ENCODE measurements at regions not wholly inside any gene's neighbourhood (a gene's known extent, or its start where the extent isn't known, plus 50 kb on each side); places are given as distances from the start of the nearest gene placed in this dataset.

DNA sequence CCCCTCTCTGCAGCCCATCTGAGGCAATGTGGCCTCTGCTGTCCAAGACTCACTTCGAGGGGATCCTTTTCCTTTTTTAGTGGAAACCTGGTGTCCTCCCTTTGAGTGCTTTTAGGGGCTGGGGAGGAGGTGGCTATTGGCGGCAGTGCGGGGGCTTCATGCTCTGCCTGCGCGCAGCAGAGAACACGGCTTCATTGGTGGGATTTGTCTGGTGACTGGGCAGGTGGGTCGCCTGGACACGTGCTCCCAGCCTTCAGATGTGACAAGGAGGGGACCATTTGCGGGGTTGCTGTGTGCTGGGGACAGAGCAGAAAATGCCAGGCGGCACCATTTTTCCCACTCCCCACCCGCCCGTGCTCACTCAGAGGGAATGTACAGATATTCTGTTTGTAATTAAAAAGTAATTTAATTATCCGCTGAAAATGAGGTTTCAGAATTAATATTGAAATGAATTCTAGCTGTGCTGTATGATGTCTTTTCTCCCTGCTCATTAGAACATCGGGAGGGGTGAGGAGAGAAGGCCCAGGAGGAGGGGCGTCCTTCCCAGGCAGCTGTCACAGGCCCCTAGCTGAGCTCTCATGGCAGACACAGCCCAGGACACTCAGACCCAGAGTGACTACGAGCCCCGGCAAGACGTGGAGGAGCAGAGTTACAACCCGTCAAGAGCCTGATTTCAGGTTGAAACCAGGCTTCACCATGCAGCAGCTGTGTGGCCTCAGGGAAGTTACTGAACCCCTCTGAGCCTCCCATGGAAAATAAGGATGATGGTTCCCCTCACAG is 417.2 kb upstream of the SULF2 start:
- H3K4me3 ChIP-seq (ENCODE audit: low read length), result no peak overlapping the region
- no peaks in the 10 kb centered on the region for H3K4me1 ChIP-seq (ENCODE audit: insufficient read depth, low read length)
- H3K36me3 ChIP-seq (ENCODE audit: insufficient read depth, low read length), result no peaks in the 10 kb centered on the region
- ChIA-PET POLR2A (no interaction called here), CTCF (no interaction called here)
- no peak overlapping the region for H3K4me3 Mint-ChIP-seq
- H3K36me3 Mint-ChIP-seq, result no peaks in the 10 kb centered on the region
- H3K9me3 Mint-ChIP-seq, result no peaks in the 10 kb centered on the region
- no peaks in the 10 kb centered on the region for H3K4me1 Mint-ChIP-seq
- no peak overlapping the region for H3K27ac ChIP-seq (ENCODE audit: low read depth, low read length)
- no peak overlapping the region for H3K27ac Mint-ChIP-seq
- H3K27me3 Mint-ChIP-seq, result peaks cover 2 to 17% of the 10 kb centered on the region in 2 donors
- H3K27me3 ChIP-seq (ENCODE audit: insufficient read depth, low read length, poor library complexity, severe bottlenecking), result no peaks in the 10 kb centered on the region
- no peaks in the 10 kb centered on the region for H3K9me3 ChIP-seq (ENCODE audit: low read length)
- DNase-seq, result no peak

DNA sequence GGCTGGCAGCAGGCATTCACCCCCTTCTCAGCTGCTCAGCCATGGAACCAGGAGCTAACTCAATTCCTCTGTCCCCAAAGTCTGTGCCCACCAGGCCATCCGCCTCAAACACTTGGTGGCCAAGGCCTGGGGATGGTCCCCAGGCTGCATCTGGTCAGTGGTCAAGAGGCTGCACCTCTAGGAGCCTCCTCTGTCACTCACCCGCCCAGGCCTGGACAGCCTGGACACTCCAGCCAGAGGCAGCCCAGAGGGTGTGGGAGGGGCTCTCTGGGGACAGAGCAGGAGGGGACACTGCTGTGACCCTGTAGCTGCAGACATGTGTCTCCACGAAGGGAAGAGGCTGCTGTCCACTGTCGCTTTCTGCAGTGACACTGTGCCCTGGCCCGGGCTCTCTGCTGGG is 416.6 kb upstream of the SULF2 start:
- Histone ChIP-seq H3K9me3 (ENCODE audit: low read length) (no peaks in the 10 kb centered on the region), H3K27ac (ENCODE audit: low read depth, low read length) (no peak overlapping the region), H3K4me3 (ENCODE audit: low read length) (no peak overlapping the region), H3K27me3 (ENCODE audit: insufficient read depth, low read length, poor library complexity, severe bottlenecking) (no peaks in the 10 kb centered on the region), H3K4me1 (ENCODE audit: insufficient read depth, low read length) (no peaks in the 10 kb centered on the region), H3K36me3 (ENCODE audit: insufficient read depth, low read length) (no peaks in the 10 kb centered on the region)
- no peak for DNase-seq
- CTCF ChIA-PET, result no interaction called here
- no peaks in the 10 kb centered on the region for H3K9me3 Mint-ChIP-seq
- H3K4me3 Mint-ChIP-seq, result no peak overlapping the region
- no peak overlapping the region for H3K27ac Mint-ChIP-seq
- H3K36me3 Mint-ChIP-seq, result no peaks in the 10 kb centered on the region
- peaks cover 2 to 22% of the 10 kb centered on the region in 2 donors for H3K27me3 Mint-ChIP-seq
- POLR2A ChIA-PET, result no interaction called here
- no peaks in the 10 kb centered on the region for H3K4me1 Mint-ChIP-seq

DNA sequence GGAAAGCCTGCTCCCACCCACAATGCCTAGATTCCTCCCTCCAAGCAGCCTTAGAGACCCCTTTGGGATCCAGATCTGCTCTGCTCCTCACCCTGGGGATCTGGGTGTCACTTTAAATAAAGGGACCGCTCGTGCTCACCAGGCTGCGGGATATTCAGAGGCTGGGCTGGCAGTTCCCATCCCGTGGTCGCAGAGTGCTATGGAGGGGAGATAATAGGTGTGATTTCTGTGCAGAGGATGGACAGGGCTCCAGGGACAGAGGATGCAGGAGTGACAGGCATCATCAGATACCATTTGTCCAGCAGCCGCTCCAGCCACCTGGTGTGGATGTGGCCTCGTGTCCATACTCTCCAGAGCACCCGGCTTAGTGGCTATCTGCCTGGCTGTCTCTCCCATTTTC is 415.9 kb upstream of the SULF2 start:
- ChIA-PET POLR2A (no interaction called here), CTCF (no interaction called here)
- Mint-ChIP-seq H3K27me3 (peaks cover 2 to 22% of the 10 kb centered on the region in 2 donors), H3K27ac (no peak overlapping the region), H3K36me3 (no peaks in the 10 kb centered on the region), H3K4me3 (no peak overlapping the region), H3K4me1 (no peaks in the 10 kb centered on the region), H3K9me3 (no peaks in the 10 kb centered on the region)
- no peak for DNase-seq
- no peak overlapping the region for H3K27ac ChIP-seq (ENCODE audit: low read depth, low read length)
- no peak overlapping the region for H3K4me3 ChIP-seq (ENCODE audit: low read length)
- H3K4me1 ChIP-seq (ENCODE audit: insufficient read depth, low read length), result no peaks in the 10 kb centered on the region
- no peaks in the 10 kb centered on the region for H3K27me3 ChIP-seq (ENCODE audit: insufficient read depth, low read length, poor library complexity, severe bottlenecking)
- H3K36me3 ChIP-seq (ENCODE audit: insufficient read depth, low read length), result no peaks in the 10 kb centered on the region
- H3K9me3 ChIP-seq (ENCODE audit: low read length), result no peaks in the 10 kb centered on the region

DNA sequence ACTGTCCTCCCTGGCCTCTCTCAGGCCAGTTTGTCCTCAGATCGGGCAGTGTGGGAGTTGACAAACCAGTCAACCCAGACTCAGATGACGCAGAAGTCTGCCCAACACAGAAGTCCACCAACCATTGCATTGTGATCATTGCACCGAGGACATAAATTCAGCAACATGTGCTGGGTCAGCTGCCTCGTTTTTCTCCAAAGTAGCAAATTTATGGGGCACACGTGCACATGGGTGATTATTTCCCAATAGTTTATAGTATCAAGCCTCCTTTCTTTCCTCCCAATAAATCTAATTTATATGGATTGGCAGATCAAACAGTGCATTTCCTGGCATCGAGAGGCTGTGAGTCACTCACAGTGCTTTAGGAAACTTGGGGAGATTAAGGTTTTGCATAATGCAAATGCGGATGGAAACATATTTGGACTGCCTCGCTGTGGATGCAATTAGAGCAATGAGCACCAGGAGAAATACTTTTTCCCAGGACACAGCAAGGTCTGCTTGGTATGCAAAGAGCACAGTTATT is 413.7 kb upstream of the SULF2 start:
- H3K36me3 Mint-ChIP-seq, result no peaks in the 10 kb centered on the region
- no peaks in the 10 kb centered on the region for H3K27me3 ChIP-seq (ENCODE audit: insufficient read depth, low read length, poor library complexity, severe bottlenecking)
- no peak for DNase-seq
- no peaks in the 10 kb centered on the region for H3K4me1 ChIP-seq (ENCODE audit: insufficient read depth, low read length)
- no peak overlapping the region for H3K4me3 ChIP-seq (ENCODE audit: low read length)
- H3K27me3 Mint-ChIP-seq, result peaks cover 2 to 18% of the 10 kb centered on the region in 2 donors
- no peaks in the 10 kb centered on the region for H3K9me3 Mint-ChIP-seq
- H3K4me1 Mint-ChIP-seq, result no peaks in the 10 kb centered on the region
- H3K4me3 Mint-ChIP-seq, result no peak overlapping the region
- H3K27ac ChIP-seq (ENCODE audit: low read depth, low read length), result no peak overlapping the region
- H3K9me3 ChIP-seq (ENCODE audit: low read length), result no peaks in the 10 kb centered on the region
- POLR2A ChIA-PET, result no interaction called here
- no peak overlapping the region for H3K27ac Mint-ChIP-seq
- CTCF ChIA-PET, result no interaction called here
- no peaks in the 10 kb centered on the region for H3K36me3 ChIP-seq (ENCODE audit: insufficient read depth, low read length)

DNA sequence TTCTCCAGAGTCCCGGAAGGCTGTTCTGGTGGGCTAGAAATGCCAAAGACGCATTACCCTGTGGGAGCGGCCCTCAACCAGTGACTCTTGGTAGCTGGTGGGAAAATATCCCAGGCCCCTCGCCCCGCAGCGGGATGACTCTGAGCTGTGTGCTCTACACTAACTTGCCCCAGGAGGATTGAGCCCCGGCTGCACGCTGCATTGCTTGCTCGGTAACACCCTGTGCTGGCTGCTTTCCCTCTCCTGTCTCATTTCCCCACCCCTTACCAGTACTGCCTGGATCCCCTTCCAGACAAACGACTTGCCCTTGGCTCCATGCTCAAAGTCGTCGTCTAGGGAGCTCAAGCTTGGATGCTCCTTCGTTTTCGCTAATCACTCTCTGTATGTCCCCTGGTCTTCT is 411.8 kb upstream of the SULF2 start:
- Mint-ChIP-seq H3K27me3 (peaks cover 3 to 12% of the 10 kb centered on the region in 2 donors), H3K36me3 (no peaks in the 10 kb centered on the region), H3K4me1 (no peaks in the 10 kb centered on the region), H3K4me3 (peak overlapping the region in 1 of 7 donors; percentile 65), H3K27ac (no peak overlapping the region), H3K9me3 (no peaks in the 10 kb centered on the region)
- no peak for DNase-seq
- POLR2A ChIA-PET, result no interaction called here
- CTCF ChIA-PET, result no interaction called here
- no peak overlapping the region for H3K27ac ChIP-seq (ENCODE audit: low read depth, low read length)
- no peaks in the 10 kb centered on the region for H3K36me3 ChIP-seq (ENCODE audit: insufficient read depth, low read length)
- H3K9me3 ChIP-seq (ENCODE audit: low read length), result no peaks in the 10 kb centered on the region
- no peaks in the 10 kb centered on the region for H3K27me3 ChIP-seq (ENCODE audit: insufficient read depth, low read length, poor library complexity, severe bottlenecking)
- no peaks in the 10 kb centered on the region for H3K4me1 ChIP-seq (ENCODE audit: insufficient read depth, low read length)
- no peak overlapping the region for H3K4me3 ChIP-seq (ENCODE audit: low read length)

DNA sequence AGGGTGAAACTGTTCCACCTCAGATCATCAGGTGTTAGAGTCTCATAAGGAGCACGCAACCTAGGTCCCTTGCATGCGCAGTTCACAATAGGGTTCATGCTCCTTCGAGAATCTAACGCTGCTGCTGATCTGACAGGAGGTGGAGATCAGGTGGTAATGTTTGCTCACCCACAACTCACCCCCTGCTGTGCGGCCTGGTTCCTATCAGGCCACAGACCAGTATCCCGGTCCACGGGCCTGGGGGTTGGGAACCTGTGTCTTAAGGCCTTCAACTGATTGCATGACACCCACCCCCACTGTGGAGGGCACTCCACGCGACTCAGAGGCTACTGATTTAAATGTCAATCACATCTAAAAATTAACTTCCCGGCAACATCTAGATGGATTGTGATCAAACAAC is 411.2 kb upstream of the SULF2 start:
- H3K27me3 Mint-ChIP-seq, result peaks cover 3 to 12% of the 10 kb centered on the region in 2 donors
- no peak for DNase-seq
- H3K27ac Mint-ChIP-seq, result no peak overlapping the region
- Histone ChIP-seq H3K27ac (ENCODE audit: low read depth, low read length) (no peak overlapping the region), H3K36me3 (ENCODE audit: insufficient read depth, low read length) (no peaks in the 10 kb centered on the region), H3K9me3 (ENCODE audit: low read length) (no peaks in the 10 kb centered on the region), H3K4me3 (ENCODE audit: low read length) (no peak overlapping the region), H3K27me3 (ENCODE audit: insufficient read depth, low read length, poor library complexity, severe bottlenecking) (no peaks in the 10 kb centered on the region), H3K4me1 (ENCODE audit: insufficient read depth, low read length) (no peaks in the 10 kb centered on the region)
- ChIA-PET CTCF (no interaction called here), POLR2A (no interaction called here)
- H3K9me3 Mint-ChIP-seq, result no peaks in the 10 kb centered on the region
- no peaks in the 10 kb centered on the region for H3K4me1 Mint-ChIP-seq
- H3K36me3 Mint-ChIP-seq, result no peaks in the 10 kb centered on the region
- no peak overlapping the region for H3K4me3 Mint-ChIP-seq

DNA sequence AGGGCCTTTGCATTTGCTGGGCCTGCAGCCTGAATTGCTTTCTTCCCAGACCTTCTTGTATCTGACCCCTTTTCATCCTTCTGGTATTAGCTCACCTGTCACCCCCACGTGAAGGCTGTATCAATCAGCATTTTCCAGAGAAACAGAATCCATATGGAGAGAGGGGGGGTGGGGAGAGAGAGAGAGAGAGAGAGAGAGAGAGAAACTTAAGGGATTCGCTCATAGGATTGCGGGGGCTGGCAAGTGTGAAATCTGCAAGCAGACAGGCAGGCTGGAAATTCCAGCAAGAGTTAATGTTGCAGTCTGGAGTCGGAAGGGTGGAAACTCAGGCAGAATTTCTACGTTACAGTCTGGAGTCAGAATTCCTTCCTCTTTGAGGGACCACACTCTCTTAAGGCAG is 410.7 kb upstream of the SULF2 start:
- Mint-ChIP-seq H3K9me3 (no peaks in the 10 kb centered on the region), H3K27ac (no peak overlapping the region), H3K27me3 (peaks cover 3 to 12% of the 10 kb centered on the region in 2 donors), H3K4me1 (no peaks in the 10 kb centered on the region), H3K4me3 (no peak overlapping the region), H3K36me3 (no peaks in the 10 kb centered on the region)
- Histone ChIP-seq H3K4me3 (ENCODE audit: low read length) (no peak overlapping the region), H3K27me3 (ENCODE audit: insufficient read depth, low read length, poor library complexity, severe bottlenecking) (no peaks in the 10 kb centered on the region), H3K4me1 (ENCODE audit: insufficient read depth, low read length) (no peaks in the 10 kb centered on the region), H3K9me3 (ENCODE audit: low read length) (no peaks in the 10 kb centered on the region), H3K27ac (ENCODE audit: low read depth, low read length) (no peak overlapping the region), H3K36me3 (ENCODE audit: insufficient read depth, low read length) (no peaks in the 10 kb centered on the region)
- no peak for DNase-seq
- CTCF ChIA-PET, result no interaction called here
- POLR2A ChIA-PET, result no interaction called here

DNA sequence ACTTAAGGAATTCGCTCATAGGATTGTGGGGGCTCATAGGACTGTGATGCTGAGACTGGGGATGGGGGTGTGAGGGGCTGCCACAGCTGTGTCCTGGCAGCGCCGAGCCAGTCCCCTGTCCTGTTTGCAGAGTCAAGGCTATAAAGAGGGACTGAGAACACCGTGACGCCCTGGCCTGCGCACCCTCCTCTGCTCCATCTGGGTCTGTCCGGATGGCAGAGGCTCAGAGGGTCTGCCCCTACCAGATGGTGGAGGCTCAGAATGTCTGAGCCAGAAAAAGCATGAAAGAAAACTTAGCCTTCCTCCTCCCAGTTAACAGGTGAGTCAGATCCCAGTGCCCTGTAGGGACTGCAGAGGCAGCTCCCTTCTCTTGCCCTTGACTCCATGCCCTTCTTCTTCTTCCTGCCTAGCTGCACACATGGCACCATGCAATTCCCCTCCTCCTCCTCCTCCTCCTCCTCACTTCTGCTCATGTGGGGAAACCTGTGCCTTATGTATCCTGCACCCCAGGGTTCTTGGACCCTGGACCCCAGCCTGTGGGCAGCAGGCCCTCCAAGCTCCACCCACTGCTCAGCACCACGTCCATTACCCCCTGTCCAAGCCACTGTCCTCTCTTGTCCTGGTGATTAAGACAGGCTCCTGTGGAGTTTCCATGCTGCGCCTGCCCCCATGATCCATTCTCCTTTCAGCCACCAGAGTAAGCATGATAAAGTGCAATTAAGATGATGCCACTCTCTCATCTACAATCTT is 410.0 kb upstream of the SULF2 start:
- Histone ChIP-seq H3K4me3 (ENCODE audit: low read length) (no peak overlapping the region), H3K9me3 (ENCODE audit: low read length) (no peaks in the 10 kb centered on the region), H3K4me1 (ENCODE audit: insufficient read depth, low read length) (no peaks in the 10 kb centered on the region), H3K36me3 (ENCODE audit: insufficient read depth, low read length) (no peaks in the 10 kb centered on the region), H3K27ac (ENCODE audit: low read depth, low read length) (no peak overlapping the region), H3K27me3 (ENCODE audit: insufficient read depth, low read length, poor library complexity, severe bottlenecking) (no peaks in the 10 kb centered on the region)
- ChIA-PET CTCF (no interaction called here), POLR2A (no interaction called here)
- H3K4me1 Mint-ChIP-seq, result no peaks in the 10 kb centered on the region
- H3K4me3 Mint-ChIP-seq, result no peak overlapping the region
- peaks cover 3 to 12% of the 10 kb centered on the region in 2 donors for H3K27me3 Mint-ChIP-seq
- no peak for DNase-seq
- H3K27ac Mint-ChIP-seq, result no peak overlapping the region
- H3K9me3 Mint-ChIP-seq, result no peaks in the 10 kb centered on the region
- no peaks in the 10 kb centered on the region for H3K36me3 Mint-ChIP-seq
